HG02763 (cell line): ENCODE measurements at regions not wholly inside any gene's neighbourhood (a gene's known extent, or its start where the extent isn't known, plus 50 kb on each side); places are given as distances from the start of the nearest gene placed in this dataset.

Experiments used
- ATAC-seq: cut with Tn5 transposase; IDR thresholded peaks from one replicate; pipeline ENCODE4 v1.9.1; 2021; ENCODE audit warnings: mild to moderate bottlenecking, moderate library complexity; ENCODE audit not compliant: unreplicated experiment

- no peak for ATAC-seq
Observed at GRCh38 chr3:178385280-178385952, 150.8 kb upstream of the KCNMB2 start.

GRCh38 chr3:178386401-178386800 lies 149.8 kb upstream of the KCNMB2 start:
- ATAC-seq = no peak

- ATAC-seq = no peak
Observed at GRCh38 chr3:178386880-178387279, 149.4 kb upstream of the KCNMB2 start.

GRCh38 chr3:178388473-178388872 lies 147.8 kb upstream of the KCNMB2 start:
- ATAC-seq = no peak

GRCh38 chr3:178389258-178389657 lies 147.0 kb upstream of the KCNMB2 start:
- no peak for ATAC-seq

GRCh38 chr3:178392511-178392926 lies 143.7 kb upstream of the KCNMB2 start:
- ATAC-seq = no peak

GRCh38 chr3:178393146-178393545 lies 143.1 kb upstream of the KCNMB2 start:
- no peak for ATAC-seq

- no peak for ATAC-seq
Observed at GRCh38 chr3:178393824-178394223, 142.4 kb upstream of the KCNMB2 start.

- no peak for ATAC-seq
Observed at GRCh38 chr3:178396318-178396717, 139.9 kb upstream of the KCNMB2 start.

GRCh38 chr3:178397202-178397601 lies 139.0 kb upstream of the KCNMB2 start:
- no peak for ATAC-seq

- ATAC-seq = no peak
Observed at GRCh38 chr3:178397836-178398235, 138.4 kb upstream of the KCNMB2 start.

GRCh38 chr3:178404961-178405360 lies 131.3 kb upstream of the KCNMB2 start:
- ATAC-seq = no peak

GRCh38 chr3:178405531-178405930 lies 130.7 kb upstream of the KCNMB2 start:
- ATAC-seq = no peak

- ATAC-seq = no peak
Observed at GRCh38 chr3:178406206-178406605, 130.0 kb upstream of the KCNMB2 start.

GRCh38 chr3:178415384-178415783 lies 120.9 kb upstream of the KCNMB2 start:
- ATAC-seq = no peak

- no peak for ATAC-seq
Observed at GRCh38 chr3:178417736-178418135, 118.5 kb upstream of the KCNMB2 start.

- no peak for ATAC-seq
Observed at GRCh38 chr3:178419071-178419470, 117.2 kb upstream of the KCNMB2 start.

GRCh38 chr3:178420033-178420432 lies 116.2 kb upstream of the KCNMB2 start:
- ATAC-seq = no peak

- ATAC-seq = no peak
Observed at GRCh38 chr3:178421069-178421468, 115.2 kb upstream of the KCNMB2 start.

- ATAC-seq = no peak
Observed at GRCh38 chr3:178422406-178422805, 113.8 kb upstream of the KCNMB2 start.

- no peak for ATAC-seq
Observed at GRCh38 chr3:178428037-178428436, 108.2 kb upstream of the KCNMB2 start.

- no peak for ATAC-seq
Observed at GRCh38 chr3:178434206-178434805, 101.9 kb upstream of the KCNMB2 start.

- ATAC-seq = no peak
Observed at GRCh38 chr3:178435575-178435974, 100.7 kb upstream of the KCNMB2 start.
